Neural progenitor cell (in vitro differentiated cells): ENCODE measurements at regions not wholly inside any gene's neighbourhood (a gene's known extent, or its start where the extent isn't known, plus 50 kb on each side); places are given as distances from the start of the nearest gene placed in this dataset.

Experiments used
- CTCF ChIP-seq: fragments of 200-600 bp; sonication (generic); IDR thresholded peaks from 2 replicates; pipeline ENCODE4 v1.5.1; 2017; ENCODE audit warnings: antibody characterized with exemption, mild to moderate bottlenecking
- EZH2 ChIP-seq: fragments of 200-600 bp; sonication (generic); IDR thresholded peaks from 2 replicates; pipeline ENCODE4 v1.6.1; 2017; ENCODE audit warnings: antibody characterized with exemption, mild to moderate bottlenecking, moderate library complexity

GRCh38 chr17:72253597-72253996, 132.8 kb downstream of the SOX9 start:
- TF ChIP-seq CTCF (no peak), EZH2 (no peak)
